Gastroesophageal sphincter (tissue), 3 donors: ENCODE measurements at regions not wholly inside any gene's neighbourhood (a gene's known extent, or its start where the extent isn't known, plus 50 kb on each side); places are given as distances from the start of the nearest gene placed in this dataset.

Experiments used
- CTCF ChIP-seq, 4 experiments: fragments of 200-600 bp in 2 of 4; fragments of 450-650 bp in 2 of 4; sonication (generic) in 1 of 4; IDR thresholded peaks; one replicate each; pipeline ENCODE4 v1.5.1; 2017 to 2019; ENCODE audit warnings: antibody characterized with exemption in 4 of 4, mild to moderate bottlenecking in 2 of 4, moderate library complexity in 2 of 4
- EP300 ChIP-seq: sonication (generic); formaldehyde crosslinking; IDR thresholded peaks from one replicate; pipeline ENCODE4 v1.6.1; 2017; ENCODE audit warnings: antibody characterized with exemption, mild to moderate bottlenecking

DNA sequence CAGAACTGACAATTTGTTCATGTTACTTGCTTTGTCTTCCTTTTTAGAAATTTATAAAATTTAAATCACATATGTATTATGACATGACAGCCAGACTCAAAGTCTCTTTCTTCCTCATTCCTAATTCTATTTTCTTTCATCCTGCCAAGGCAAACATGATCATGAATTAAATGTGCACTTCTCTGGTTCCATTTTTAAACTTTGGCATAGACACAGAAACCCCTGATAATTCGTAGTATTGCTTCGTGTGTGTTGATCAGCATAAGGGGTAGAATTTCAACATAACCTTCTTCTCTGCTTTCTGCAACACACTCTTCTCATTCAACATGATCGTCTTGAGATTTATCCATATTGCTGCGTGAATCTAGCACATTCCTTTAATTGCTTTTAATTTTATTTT, 156.5 kb downstream of the AIPL1 start:
- no peak for TF ChIP-seq CTCF (IDR thresholded peaks at IDR 0.05)
- no peak for TF ChIP-seq EP300
